H9 (cell line): ENCODE measurements at regions not wholly inside any gene's neighbourhood (a gene's known extent, or its start where the extent isn't known, plus 50 kb on each side); places are given as distances from the start of the nearest gene placed in this dataset.

ENCODE experiments used
- DNase-seq: peaks from one replicate; pipeline ENCODE4 v3.0.0-alpha.2; 2017
- H2AFZ ChIP-seq: one replicate; pipeline ENCODE4 v1.6.1; 2013; ENCODE audit warnings: mild to moderate bottlenecking, low read length, control low read depth, moderate library complexity
- H2AK5ac ChIP-seq: 2 replicates; pipeline ENCODE4 v1.6.1; 2013; ENCODE audit warnings: low read length, control low read depth, mixed read lengths; ENCODE audit not compliant: insufficient read length
- H2BK120ac ChIP-seq: one replicate; pipeline ENCODE4 v1.6.1; 2013; ENCODE audit warnings: low read depth, mild to moderate bottlenecking, low read length, control low read depth, inconsistent platforms; ENCODE audit not compliant: poor library complexity, severe bottlenecking
- H2BK12ac ChIP-seq: 2 replicates; pipeline ENCODE4 v1.6.1; 2013; ENCODE audit warnings: low read length, control low read depth, mixed read lengths, low read depth; ENCODE audit not compliant: insufficient read length
- H2BK15ac ChIP-seq: 2 replicates; pipeline ENCODE4 v1.6.1; 2013; ENCODE audit warnings: low read depth, low read length, control low read depth
- H2BK20ac ChIP-seq: one replicate; pipeline ENCODE4 v1.6.1; 2013; ENCODE audit warnings: low read depth, mild to moderate bottlenecking, low read length, control low read depth, inconsistent platforms; ENCODE audit not compliant: poor library complexity, severe bottlenecking
- H2BK5ac ChIP-seq: 2 replicates; pipeline ENCODE4 v1.6.1; 2013; ENCODE audit warnings: low read length, control low read depth, mixed read lengths; ENCODE audit not compliant: insufficient read length
- H3K14ac ChIP-seq: 2 replicates; pipeline ENCODE4 v1.6.1; 2013; ENCODE audit warnings: low read length, control low read depth; ENCODE audit not compliant: insufficient read depth
- H3K18ac ChIP-seq: 2 replicates; pipeline ENCODE4 v1.6.1; 2013; ENCODE audit warnings: low read depth, mild to moderate bottlenecking, mixed read lengths, low read length, control low read depth; ENCODE audit not compliant: insufficient read length
- H3K23ac ChIP-seq: 2 replicates; pipeline ENCODE4 v1.6.1; 2013; ENCODE audit warnings: low read length, control low read depth, mixed read lengths, low read depth; ENCODE audit not compliant: insufficient read length
- H3K23me2 ChIP-seq: 2 replicates; pipeline ENCODE4 v1.6.1; 2013; ENCODE audit warnings: low read depth, mild to moderate bottlenecking, mixed read lengths, low read length, control low read depth; ENCODE audit not compliant: insufficient read length, poor library complexity, severe bottlenecking
- H3K27ac ChIP-seq: 2 replicates; pipeline ENCODE4 v1.5.1; 2013; ENCODE audit warnings: low read length, control low read depth, mixed read lengths, low read depth; ENCODE audit not compliant: insufficient read length
- H3K27me3 ChIP-seq: 2 replicates; pipeline ENCODE4 v1.6.1; 2013; ENCODE audit warnings: low read length, control low read depth, inconsistent platforms; ENCODE audit not compliant: insufficient read depth
- H3K4ac ChIP-seq: 2 replicates; pipeline ENCODE4 v1.6.1; 2013; ENCODE audit warnings: low read depth, mild to moderate bottlenecking, control low read depth, inconsistent platforms, low read length, moderate library complexity
- H3K4me1 ChIP-seq: 2 replicates; pipeline ENCODE4 v1.6.1; 2013; ENCODE audit warnings: low read length, control low read depth, inconsistent platforms; ENCODE audit not compliant: insufficient read depth
- H3K4me2 ChIP-seq: 2 replicates; pipeline ENCODE4 v1.6.1; 2013; ENCODE audit warnings: low read length, control low read depth, mixed read lengths; ENCODE audit not compliant: insufficient read length, insufficient read depth
- H3K56ac ChIP-seq: 2 replicates; pipeline ENCODE4 v1.6.1; 2013; ENCODE audit warnings: low read depth, mild to moderate bottlenecking, mixed read lengths, low read length, control low read depth; ENCODE audit not compliant: insufficient read length
- H3K79me1 ChIP-seq: 2 replicates; pipeline ENCODE4 v1.6.1; 2013; ENCODE audit warnings: low read depth, mild to moderate bottlenecking, moderate library complexity, low read length, control low read depth, inconsistent platforms; ENCODE audit not compliant: insufficient read depth, poor library complexity, severe bottlenecking
- H3K79me2 ChIP-seq: 2 replicates; pipeline ENCODE4 v1.6.1; 2013; ENCODE audit warnings: low read length, control low read depth, inconsistent platforms; ENCODE audit not compliant: insufficient read depth
- H3K9ac ChIP-seq: 2 replicates; pipeline ENCODE4 v1.6.1; 2013; ENCODE audit warnings: low read length, control low read depth, mixed read lengths; ENCODE audit not compliant: insufficient read length; ENCODE audit errors: extremely low read depth
- H3K9me3 ChIP-seq: one replicate; pipeline ENCODE4 v1.6.1; 2013; ENCODE audit warnings: low read depth, low read length, inconsistent platforms; ENCODE audit not compliant: control insufficient read depth
- H3T11ph ChIP-seq: one replicate; pipeline ENCODE4 v1.6.1; 2013; ENCODE audit warnings: mild to moderate bottlenecking, low read length, control low read depth, inconsistent platforms
- H4K20me1 ChIP-seq: one replicate; pipeline ENCODE4 v1.6.1; 2013; ENCODE audit not compliant: control insufficient read depth, insufficient read length, insufficient read depth
- H4K5ac ChIP-seq: 2 replicates; pipeline ENCODE4 v1.6.1; 2013; ENCODE audit warnings: low read depth, mild to moderate bottlenecking, mixed read lengths, low read length, control low read depth; ENCODE audit not compliant: insufficient read length
- H4K8ac ChIP-seq: replicated peaks from 2 replicates; pipeline ENCODE4 v1.6.1; 2013; ENCODE audit warnings: low read length, control low read depth, mixed read lengths, low read depth; ENCODE audit not compliant: insufficient read length
- H4K91ac ChIP-seq: 2 replicates; pipeline ENCODE4 v1.6.1; 2013; ENCODE audit warnings: low read depth, mild to moderate bottlenecking, moderate library complexity, mixed read lengths, low read length, control low read depth; ENCODE audit not compliant: insufficient read length
- H3K27ac Mint-ChIP-seq, 3 experiments: 2 replicates in 2 of 3; 3 replicates in 1 of 3; pipeline ENCODE4 v1.8.0; 2020 to 2021; ENCODE audit warnings: mixed read lengths in 3 of 3, mild to moderate bottlenecking in 1 of 3, moderate library complexity in 1 of 3
- H3K27me3 Mint-ChIP-seq: 2 replicates; pipeline ENCODE4 v1.8.0; 2021; ENCODE audit warnings: low read depth, mild to moderate bottlenecking, moderate library complexity, mixed read lengths
- H3K36me3 Mint-ChIP-seq, 3 experiments: 2 replicates in 2 of 3; 3 replicates in 1 of 3; pipeline ENCODE4 v1.8.0; 2020 to 2021; ENCODE audit warnings: low read depth in 3 of 3, mixed read lengths in 3 of 3; ENCODE audit not compliant: insufficient read depth in 1 of 3
- H3K4me1 Mint-ChIP-seq, 2 experiments: 2 replicates each; pipeline ENCODE4 v1.8.0; 2020; ENCODE audit warnings: mixed read lengths in 2 of 2
- H3K4me3 Mint-ChIP-seq, 2 experiments: 2 replicates in 1 of 2; 3 replicates in 1 of 2; pipeline ENCODE4 v1.8.0; 2020 to 2021; ENCODE audit warnings: mild to moderate bottlenecking in 2 of 2, mixed read lengths in 2 of 2, moderate library complexity in 1 of 2
- H3K9me3 Mint-ChIP-seq, 2 experiments: 2 replicates in 1 of 2; 3 replicates in 1 of 2; pipeline ENCODE4 v1.8.0; 2020; ENCODE audit warnings: mild to moderate bottlenecking in 2 of 2, mixed read lengths in 2 of 2, moderate library complexity in 1 of 2
- CTCF ChIP-seq: fragments of 200-600 bp; sonication (generic); conservative IDR thresholded peaks from 3 replicates; pipeline ENCODE4 v1.8.0; 2021; ENCODE audit warnings: antibody characterized with exemption, mild to moderate bottlenecking
- WGBS: extraction: QIAGEN DNeasy Blood & Tissue Kit; methylation state at CpG from one replicate; pipeline ENCODE4 v1.1.7; 2013; ENCODE audit warnings: missing lambda C conversion rate, low lambda C conversion rate, mixed read lengths; ENCODE audit not compliant: insufficient read length; ENCODE audit errors: extremely low coverage; 5-methylcytosine and 5-hydroxymethylcytosine counted together

GRCh38 chr7:119890631-119891030, 382.3 kb upstream of the KCND2 start:
- H4K5ac ChIP-seq = no peak overlapping the region
- H3K9me3 Mint-ChIP-seq = no peaks in the 10 kb centered on the region; a peak in 1 of 5 replicates
- H3K23me2 ChIP-seq = no peaks in the 10 kb centered on the region
- no peaks in the 10 kb centered on the region for H3K9me3 ChIP-seq
- no peak overlapping the region for H2BK15ac ChIP-seq
- H3K4me1 Mint-ChIP-seq = peaks cover 0 to 6% of the 10 kb centered on the region in 2 experiments; a peak in 2 of 4 replicates
- H3T11ph ChIP-seq = no peak overlapping the region
- no peaks in the 10 kb centered on the region for H3K79me1 ChIP-seq
- no peak overlapping the region for H3K14ac ChIP-seq
- no CpG with 5 or more reads among the region's 12 CpGs for WGBS
- no peak overlapping the region for H2BK12ac ChIP-seq
- no peak overlapping the region for H3K9ac ChIP-seq
- no peaks in the 10 kb centered on the region for H4K20me1 ChIP-seq
- TF ChIP-seq CTCF = no peak
- H3K27ac Mint-ChIP-seq = no peak overlapping the region
- H4K91ac ChIP-seq = no peak overlapping the region
- no peak overlapping the region for H2BK5ac ChIP-seq
- H2AFZ ChIP-seq = no peak overlapping the region
- H3K27me3 Mint-ChIP-seq = no peaks in the 10 kb centered on the region
- no peak for DNase-seq
- H3K56ac ChIP-seq = no peak overlapping the region
- H3K23ac ChIP-seq = no peak overlapping the region
- no peaks in the 10 kb centered on the region for H3K4me1 ChIP-seq
- no peak overlapping the region for H3K4me2 ChIP-seq
- no peak overlapping the region for H3K4ac ChIP-seq
- no peak overlapping the region for H3K18ac ChIP-seq
- H3K36me3 Mint-ChIP-seq = peaks cover 0 to 1% (median under 1%) of the 10 kb centered on the region in 3 experiments; a peak in 3 of 7 replicates
- no peak overlapping the region for H2BK120ac ChIP-seq
- no peak overlapping the region for H2BK20ac ChIP-seq
- no peak overlapping the region for H2AK5ac ChIP-seq
- no peaks in the 10 kb centered on the region for H3K27me3 ChIP-seq
- no peak overlapping the region for H3K27ac ChIP-seq
- no peak overlapping the region for H4K8ac ChIP-seq
- H3K4me3 Mint-ChIP-seq = no peak overlapping the region
- no peaks in the 10 kb centered on the region for H3K79me2 ChIP-seq
